Stimulated activated CD4-positive, alpha-beta T cell treated with anti-CD3 and anti-CD28 coated beads, Interleukin-4, amount 100 ng/mL, for 1 hour (primary cell): ENCODE measurements at regions not wholly inside any gene's neighbourhood (a gene's known extent, or its start where the extent isn't known, plus 50 kb on each side); places are given as distances from the start of the nearest gene placed in this dataset.

ENCODE experiments used
- DNase-seq: peaks from one replicate; pipeline ENCODE4 v3.0.0-alpha.2; 2020

DNA sequence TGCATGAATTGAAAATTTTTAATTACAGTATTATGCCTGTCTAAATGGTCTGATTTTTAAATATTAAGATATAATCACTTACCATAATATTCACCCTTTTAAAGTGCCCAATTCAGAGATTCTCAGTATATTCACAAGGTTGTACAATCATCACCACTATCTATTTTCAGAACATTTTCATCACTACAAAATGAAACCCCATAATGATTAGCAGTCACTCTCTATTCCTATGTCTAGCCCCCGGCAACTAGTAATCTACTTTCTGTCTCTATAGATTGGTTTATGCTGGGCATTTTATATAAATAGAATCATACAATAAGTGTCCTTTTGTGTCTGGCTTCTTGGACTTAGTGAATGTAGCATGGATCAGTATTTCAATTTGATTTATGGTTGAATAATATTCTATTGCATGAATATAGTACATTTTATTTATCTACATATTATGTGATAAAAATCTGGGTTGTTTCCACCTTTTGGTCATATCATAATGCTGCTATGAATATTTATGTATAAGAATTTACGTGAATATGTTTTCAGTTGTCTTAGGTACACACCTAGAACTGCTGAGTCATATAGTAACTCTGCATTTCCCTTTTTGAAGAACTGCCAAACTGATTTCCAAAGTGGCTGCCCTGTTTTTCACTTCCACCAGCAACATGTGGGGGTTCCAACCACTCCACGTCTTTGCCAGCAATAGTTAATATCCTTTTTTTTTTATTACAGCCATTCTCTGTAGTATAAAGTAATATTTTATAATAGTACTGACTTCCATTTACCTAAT lies 485.7 kb upstream of the ZNF385D start:
- no peak for DNase-seq

DNA sequence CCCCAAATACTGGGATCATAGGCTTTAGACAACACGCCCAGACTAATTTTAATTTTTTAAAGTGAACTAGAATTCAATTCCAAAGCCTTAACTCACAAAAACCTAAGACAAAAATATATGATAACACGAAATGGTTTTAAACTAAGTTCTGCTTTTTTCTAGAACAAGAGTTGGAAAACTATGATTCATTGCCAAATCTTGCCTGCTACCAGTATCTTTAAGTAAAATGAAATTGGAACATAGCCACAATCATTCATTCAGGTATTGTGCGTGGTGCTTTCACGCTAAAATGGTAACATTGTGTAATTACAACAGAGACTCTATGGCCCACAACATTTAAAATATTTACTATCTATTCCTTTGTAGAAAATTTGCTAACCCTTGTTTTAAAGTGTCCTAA lies 488.0 kb upstream of the ZNF385D start:
- no peak for DNase-seq

DNA sequence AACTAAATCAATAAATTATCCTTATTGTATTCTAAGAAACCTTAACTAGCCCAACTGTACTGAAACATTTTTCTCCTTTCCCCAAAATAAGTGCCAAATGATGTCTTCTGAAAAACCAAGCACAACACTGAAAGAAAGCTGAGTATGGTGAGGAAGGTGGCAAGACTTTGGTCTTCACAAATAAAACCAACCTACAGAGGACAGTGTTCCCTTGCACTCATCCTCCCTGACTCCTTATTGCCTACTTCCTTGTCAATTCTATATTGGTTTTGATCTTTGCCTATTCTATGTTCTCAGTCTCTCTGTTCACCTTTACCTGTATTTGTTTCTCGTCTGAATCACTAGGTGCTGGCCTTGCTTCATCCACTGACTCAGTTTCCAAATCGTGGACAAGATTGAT lies 490.1 kb upstream of the ZNF385D start:
- no peak for DNase-seq

DNA sequence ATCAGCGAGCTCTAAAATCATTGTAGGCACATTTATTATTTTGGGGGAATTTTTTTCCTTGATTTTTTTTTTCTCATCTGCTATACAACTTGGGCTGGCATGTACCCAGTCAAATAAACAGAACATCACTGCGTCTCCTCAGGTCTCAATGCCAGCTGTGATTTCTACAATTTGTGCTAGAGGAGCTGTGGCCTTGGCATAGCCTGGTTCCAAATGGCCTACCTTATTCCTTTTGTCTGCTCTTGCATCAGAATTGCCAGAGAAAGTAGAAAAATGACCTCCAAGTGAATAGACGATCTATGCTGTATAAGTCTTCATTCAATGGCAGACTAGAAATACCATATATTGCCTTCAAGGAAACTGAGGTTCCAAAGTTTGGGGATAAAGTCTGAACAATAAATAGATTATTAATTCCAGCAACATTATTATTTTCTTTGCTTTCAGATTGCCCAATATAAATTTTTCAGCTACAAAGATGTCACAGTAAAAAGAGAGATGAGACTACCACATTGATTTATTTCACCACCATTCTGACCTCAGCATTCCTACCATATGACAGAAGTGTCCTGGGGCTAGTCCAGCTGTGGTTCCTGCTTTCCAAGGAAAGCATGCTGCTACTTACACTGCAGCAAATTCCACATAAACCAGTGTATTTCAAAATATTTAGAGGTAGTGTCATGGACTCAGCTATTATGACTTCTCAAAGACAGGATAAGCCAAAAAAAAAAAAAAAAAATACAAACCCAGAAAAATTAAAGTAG lies 493.9 kb upstream of the ZNF385D start:
- no peak for DNase-seq

DNA sequence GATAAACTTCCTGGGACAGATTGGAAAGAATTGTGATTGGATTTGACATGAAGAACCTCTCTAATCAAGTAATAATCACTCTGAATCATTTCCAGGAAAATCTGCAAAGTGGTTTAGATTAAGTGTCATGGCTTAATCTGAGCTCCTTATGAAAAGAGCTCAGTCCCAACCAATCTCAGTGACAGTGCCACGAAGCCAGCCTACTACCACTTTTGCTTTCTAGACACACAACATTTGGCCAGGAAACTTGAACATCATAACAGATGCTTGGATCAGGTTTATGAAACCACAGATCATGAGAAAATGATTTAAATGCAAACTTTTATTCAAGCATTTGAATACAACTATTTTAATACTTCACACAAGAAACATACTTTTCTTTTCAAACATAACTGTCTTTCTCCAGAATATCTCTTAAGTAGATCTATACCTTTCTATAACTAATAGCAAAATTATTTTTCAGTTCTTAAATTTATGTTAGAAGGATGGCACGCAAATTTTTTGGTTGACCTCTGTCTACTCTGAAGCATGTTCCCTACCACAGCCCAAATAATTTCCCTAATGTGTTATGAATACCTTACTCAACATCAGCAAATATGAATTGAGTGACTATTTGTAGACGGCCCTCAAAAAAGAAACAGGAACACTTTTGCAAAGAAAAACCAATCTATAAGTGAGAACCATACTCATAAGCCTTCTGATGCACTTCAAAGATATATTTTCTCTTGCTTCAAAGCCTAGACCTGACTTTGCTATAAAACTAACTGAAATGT lies 495.0 kb upstream of the ZNF385D start:
- no peak for DNase-seq

DNA sequence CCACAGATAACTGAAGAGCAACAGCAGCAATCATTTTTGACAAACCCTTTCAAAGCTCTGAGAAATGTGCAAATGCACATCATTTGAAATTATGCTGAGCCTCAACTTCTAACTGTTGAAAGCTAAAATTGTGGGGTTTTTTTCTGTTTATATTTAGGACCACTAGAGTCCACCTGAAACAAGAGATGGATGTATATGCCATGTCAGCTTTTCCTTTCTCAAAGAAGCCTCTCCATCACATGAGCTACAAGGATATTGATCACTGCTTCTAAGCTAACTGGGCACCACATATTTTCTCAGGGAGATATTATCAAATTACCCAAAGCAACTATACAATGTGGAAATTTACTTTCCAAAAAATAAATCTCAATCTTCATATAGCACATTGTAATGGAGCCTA lies 498.6 kb upstream of the ZNF385D start:
- no peak for DNase-seq

DNA sequence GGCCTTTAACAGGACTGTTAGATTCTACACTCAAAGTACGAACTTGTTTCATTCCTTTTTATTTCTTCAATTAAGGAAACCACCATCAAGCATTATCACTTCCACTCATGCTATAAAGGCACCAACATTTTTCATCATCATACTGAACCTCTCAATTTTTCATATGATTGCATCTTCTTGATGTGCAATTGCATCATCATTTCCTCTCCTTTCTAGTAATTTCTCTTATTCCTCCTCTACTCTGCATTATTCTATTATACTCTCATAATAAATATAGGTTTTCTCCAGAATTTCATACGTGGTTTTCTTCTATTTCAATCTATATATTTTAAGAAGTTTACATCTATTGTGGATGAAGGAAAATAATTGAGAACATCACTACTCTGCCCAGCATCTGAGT lies 506.2 kb upstream of the ZNF385D start:
- DNase-seq: no peak

DNA sequence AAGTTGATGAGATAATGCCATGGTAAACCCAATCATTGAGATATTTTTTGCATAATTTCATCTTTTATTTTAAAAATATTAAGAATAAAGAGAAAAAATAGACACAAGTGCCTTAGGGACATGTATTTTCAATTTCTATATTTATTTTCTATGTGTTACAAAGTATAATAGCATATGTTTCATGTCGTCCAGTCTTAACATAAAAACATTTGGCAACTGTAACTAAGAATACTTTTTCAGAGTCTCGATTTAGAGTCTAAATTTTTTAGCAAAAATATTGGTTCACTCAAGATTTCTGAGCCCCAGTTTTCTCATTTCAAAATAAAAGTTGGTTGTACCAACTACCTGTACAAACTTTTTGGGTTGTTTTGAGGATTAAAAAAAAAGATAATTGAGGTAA lies 511.4 kb upstream of the ZNF385D start:
- DNase-seq: no peak

DNA sequence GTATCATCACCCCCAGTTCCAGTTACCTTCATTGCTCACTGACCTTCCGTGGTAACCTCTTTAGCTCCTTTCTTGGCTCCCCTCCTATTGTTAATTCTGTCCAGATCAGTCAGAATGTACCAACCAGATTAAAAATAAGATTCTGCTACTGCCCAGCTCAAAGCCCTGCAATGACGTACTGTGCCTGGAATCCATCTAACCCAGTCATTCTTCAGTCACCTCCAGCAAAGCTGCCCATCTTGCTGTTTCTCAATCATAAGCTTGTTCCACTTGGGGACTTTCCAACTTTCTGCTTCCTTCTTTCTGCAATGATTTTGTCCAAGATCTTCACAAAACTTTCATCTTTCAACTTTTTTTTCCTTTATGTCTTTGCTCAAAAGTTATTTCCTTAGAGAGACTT lies 512.0 kb upstream of the ZNF385D start:
- DNase-seq: no peak

DNA sequence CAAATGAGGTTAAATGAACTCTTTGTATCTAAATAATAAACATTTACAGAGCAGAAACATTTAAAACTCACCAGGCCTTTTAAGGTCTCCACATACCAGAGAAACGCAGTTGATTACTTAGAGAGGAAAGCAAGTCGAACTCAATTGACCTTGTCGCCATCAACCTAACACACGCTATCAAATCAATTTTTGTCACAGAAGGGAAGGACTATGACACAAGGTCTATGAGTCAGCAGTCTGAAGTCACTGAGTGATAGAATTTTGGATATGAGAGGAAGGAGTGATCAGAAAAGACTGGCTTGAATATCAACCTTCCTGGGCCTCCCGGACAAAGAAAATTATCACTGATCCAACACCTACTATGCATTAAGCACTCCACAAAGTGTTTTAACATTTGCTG lies 514.4 kb upstream of the ZNF385D start:
- DNase-seq: no peak

DNA sequence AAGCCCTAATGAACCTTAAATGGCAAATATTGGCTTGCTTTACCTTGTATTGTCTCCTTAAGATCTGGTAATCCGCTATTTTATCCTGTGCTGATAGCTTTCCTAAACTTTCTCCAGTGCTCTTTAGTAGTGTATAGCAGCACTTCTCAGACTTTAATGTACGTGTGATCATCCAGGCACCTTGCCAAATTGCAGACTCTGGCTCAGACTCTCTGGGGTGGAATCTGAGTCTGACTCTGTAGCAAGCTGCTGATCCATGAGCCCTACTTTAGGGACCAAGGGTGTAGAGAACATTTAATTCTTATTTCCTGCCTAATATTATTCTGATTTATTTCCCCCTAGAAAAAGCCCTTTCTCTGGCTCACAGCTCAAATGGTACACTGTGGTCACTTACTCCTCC lies 518.8 kb upstream of the ZNF385D start:
- DNase-seq: no peak

DNA sequence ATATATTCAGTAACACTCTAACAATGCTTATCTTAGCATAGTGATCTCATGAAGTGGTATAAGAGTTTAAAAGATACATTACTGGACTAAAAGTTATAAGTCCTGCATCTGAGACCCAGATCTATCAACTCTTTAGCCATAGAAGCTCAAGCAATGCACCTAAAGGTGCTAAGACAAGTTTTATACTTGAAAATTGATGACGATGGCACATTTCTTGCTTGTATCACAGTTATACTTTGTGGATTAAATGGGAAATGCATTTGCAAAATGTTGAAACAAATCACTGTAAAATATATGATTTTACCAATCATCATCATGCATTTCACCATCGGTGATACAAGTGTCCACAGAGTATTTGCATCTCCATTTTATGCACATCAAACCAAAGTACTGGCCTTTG lies 525.3 kb upstream of the ZNF385D start:
- no peak for DNase-seq

DNA sequence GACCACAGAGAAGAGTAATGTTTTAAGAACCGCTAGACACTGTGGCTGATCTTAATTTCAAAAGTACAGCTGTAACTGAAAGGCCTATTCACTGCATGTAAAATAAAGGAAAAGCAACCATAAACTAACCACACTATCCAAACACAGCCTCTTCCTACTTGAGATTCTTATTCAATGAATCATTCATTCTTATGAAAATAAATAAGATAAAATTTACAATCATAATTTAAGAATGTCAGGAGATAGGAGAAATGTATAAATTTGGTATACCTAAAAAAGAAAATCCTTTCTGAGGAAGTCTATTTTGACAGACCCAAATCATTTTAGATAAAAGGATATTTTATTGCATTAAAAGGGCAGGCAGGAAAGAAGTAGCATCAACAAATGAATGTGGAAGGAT lies 533.5 kb upstream of the ZNF385D start:
- no peak for DNase-seq

DNA sequence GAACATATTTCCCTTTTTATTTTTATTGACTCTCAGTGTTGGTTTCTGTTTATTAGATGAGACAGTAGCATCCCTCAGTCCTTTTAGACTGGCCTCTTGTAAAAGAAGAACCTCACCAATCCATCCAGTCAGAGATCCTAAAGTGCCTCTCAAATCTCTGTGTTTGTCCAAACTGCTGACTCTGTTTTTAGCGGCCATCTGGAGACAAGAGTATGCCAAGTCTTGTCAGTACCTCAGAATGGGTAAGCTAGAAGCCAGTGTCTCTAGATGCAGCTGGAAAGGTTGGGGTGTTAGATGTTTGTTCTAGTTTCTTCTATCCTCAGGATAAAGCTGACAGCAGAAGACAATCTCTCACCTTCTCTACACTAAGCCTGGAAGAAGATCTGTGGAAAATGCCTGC lies 537.7 kb upstream of the ZNF385D start:
- no peak for DNase-seq

DNA sequence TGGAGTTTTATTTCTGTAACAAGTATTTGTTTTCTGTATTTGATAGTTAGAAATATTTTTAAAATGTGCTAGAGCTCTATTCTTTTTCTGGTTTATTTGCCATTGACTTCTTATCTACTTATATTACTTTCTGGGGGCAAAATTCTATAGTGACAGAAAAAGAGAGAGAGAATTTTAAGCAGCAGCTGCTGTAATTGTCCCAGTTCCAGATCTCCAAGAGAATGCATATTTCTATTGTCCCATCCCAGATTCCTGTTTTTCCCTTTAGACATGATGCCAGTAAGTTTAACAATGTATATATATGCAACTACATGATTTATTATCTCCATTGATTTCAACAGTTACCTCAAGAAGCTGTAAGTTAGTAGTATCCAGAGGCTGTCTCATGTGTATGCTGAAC lies 541.7 kb upstream of the ZNF385D start:
- DNase-seq: no peak

DNA sequence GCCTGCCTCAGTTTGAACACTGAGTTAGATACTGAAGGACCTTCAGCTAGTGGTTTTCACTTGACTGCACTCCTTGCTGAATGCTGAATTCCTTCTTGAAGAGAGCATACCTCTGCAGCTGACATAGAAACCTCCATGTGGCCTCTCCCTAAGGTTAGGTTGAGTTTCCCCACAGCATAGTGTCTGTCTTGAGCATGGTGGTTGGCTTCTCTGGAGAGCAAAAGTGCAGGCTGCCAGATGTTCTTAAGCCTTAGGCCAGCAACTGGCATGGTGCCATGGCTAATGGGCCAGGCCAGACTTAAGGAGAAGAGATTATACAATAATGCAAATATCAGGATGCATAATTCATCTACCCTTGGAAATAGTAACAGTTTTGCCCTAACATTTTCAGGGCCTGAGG lies 545.6 kb upstream of the ZNF385D start:
- no peak for DNase-seq

DNA sequence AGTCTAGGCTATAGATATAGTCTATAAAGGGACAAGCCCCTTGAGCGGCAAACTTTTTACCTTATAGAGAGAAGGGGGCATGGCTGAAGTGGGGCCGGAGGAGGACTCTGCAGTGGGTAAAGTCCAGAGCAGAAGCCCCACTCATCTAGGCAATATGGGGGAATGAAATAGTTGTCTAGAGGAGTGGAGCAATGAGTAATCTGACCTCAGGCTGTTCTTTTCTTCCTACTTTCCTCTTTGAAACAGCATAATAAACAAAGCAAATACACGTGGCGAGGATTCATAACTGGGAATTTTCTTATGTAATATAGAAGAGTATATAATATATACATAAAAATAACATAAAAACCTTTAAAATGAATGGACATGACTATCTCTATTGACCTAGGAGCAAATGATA lies 546.4 kb upstream of the ZNF385D start:
- DNase-seq: no peak

DNA sequence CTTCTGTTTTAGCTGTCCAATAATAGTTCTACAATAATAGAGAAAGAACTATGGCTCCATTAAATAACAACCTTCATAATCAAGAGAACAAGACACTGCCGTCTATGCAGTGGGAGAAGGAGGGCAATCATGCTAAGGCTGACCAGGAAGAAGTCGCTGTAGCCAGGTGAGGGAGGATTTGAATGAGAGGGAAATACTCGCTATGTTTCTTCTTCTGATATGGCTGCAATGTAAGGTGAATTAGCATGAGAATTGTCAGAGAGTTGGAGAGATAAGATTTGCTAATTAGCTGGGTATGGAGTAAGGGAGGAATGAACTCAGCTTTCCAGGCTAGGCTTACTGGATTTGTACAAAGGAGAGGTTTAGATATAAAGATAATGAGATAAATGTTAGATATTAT lies 555.4 kb upstream of the ZNF385D start:
- DNase-seq: no peak

DNA sequence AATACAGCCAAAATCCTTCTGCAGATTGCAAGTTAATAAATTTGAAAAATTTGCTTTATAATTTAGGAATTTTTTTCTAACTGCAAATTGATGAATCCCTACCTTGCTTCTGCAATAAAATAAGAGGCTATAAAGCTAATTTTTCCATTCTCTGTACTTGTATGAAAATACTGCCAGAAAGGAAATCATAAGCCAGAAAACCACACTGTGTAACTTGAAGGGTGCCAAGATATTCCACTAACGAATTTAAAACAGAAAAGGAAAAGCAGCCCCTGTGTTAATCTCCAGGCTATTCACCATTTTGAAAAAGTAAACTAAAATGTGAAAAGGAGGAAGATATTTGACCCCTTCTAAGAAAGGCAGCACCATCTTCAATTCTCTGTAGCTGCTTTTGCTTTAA lies 557.9 kb upstream of the ZNF385D start:
- DNase-seq: no peak

DNA sequence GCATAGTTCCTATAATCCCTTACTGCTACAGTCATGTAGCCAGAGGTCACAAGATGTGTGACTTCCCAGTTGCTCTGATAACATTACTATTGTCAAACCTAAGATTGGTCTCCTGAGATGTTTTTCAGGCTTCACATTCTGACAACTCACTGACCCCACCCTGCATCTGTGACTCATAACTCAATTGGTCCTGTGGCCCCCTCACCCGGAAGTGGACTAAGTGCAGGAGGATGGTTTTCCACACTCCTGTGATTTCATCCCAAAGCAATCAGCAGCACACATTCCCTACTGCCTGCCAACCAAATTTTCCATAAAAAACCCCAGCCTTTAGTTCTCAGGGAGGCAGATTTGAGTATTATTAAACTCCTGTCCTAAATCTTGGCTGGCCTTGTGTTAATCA lies 564.9 kb upstream of the ZNF385D start:
- DNase-seq: no peak

DNA sequence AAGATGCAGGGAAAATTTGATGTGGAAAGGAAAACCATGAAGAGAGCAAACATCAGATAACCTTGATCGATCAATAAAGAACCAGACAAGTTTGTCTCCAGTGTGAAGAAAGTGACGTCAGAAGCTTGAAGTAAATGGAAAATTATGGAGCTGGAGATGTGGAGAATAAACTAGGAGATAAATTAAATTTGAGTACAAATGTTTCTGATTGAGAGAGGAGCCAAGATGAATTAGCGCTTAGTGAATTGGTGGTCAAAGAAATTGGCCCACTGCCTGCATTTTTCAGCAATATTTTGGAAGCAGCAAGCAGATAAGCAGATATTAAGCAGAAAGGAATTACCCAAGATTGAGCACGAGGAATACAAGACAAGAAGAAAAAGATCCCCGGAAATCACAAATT lies 567.3 kb upstream of the ZNF385D start:
- no peak for DNase-seq

DNA sequence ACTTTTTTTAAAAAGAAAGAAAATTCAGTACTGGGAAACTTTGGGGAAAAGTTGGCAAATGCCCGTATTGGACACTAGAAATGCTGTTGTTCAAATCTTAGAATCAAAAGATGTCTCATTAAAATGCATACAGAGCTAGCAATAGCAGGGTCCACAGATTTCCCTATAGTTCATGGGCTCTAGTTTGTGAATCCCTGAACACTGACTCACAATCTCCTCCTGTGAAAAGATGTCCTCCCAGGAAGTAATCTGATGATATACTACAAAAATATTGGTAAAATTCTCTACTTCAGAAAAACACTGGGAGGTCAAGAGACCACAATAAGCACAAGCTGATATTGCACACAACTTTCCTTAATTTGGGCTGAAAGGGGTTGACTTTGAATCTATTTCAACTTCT lies 568.4 kb upstream of the ZNF385D start:
- no peak for DNase-seq

DNA sequence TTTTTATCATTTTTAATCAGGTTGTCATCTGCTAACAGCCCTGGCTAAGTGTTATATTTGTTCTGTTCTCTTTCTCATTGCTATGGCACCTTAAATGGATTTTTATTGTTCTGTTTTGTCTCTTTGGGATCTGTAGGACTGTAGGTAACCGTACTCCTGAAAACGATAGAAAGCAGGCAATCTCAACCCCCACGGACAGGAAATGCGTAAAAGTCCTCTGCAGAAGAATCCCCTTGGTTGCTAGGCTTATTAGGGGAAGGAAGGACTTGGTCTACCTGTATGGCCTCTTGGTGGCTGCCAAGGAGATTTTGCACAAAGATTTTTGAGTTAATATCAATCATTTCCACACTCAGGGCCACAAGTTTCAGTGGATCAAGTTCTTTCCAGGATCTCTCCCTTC lies 571.9 kb upstream of the ZNF385D start:
- DNase-seq: no peak

DNA sequence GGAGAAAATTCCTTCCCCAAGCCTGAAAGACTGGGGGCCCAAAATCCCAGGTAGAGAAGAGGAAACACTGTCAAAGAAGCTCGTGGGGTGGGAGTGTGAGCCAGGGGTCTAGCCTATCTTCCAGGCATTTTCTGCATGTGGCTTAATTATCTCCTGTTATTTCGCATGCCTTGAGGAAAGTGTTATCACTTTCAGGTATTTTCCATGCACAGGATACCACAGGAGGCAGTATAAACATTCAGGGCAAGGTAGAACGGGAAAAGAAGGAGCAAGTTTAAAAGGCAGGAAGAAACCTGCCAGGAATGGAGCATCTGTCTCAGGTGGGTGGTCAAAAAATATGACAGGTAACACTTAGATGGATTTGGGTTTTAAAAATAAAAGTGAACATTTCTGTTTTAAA lies 575.3 kb upstream of the ZNF385D start:
- DNase-seq: no peak
